H4 (cell line): ENCODE measurements at regions not wholly inside any gene's neighbourhood (a gene's known extent, or its start where the extent isn't known, plus 50 kb on each side); places are given as distances from the start of the nearest gene placed in this dataset.
"Not testable (repeated sequence)": the region's sequence is repeated elsewhere in the genome, so short reads cannot be mapped to it uniquely, and the experiment has no call there.

Source experiments
- DNase-seq: peaks from one replicate; pipeline ENCODE4 v3.0.0-alpha.2; 2015; ENCODE audit warnings: low spot score

DNA sequence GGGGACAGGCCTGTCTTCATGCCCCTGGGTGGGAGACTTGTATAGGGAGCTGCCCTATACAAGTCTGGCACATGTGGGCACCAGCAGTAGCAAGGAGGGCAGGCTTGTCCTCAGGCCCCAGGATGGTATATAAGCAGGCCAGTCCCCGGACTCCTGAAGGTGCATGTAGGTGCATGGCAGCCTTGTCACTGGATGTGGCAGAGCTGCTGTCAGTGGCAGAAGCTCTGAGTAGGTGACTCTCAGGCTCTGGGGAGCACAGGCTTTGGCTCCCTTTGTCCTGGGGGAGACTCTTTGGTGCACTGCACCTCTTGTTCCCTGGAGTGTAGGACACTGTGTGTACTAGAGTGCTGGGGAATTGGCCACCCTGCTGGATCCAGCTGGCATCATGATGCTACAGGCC, 376.7 kb upstream of the DIPK2B start:
- DNase-seq = no peak

DNA sequence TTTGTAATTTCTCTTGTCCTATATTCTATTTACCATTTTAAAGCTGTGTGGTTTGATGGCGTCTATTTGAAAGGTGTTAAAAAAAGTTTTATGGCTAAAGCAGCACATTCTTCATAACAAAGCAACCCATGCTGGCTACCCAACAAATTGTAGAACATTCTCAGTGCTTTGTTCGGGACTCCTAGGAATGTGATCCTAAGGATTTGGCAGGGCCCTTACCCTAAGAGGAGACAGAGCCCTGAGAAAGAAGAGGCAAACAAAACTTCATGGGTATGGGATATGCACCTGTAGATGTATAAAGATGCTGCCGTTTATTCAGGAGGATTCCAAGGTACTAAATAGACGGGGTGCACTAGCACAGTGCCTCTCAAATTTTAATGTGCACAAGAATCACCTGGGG, 370.8 kb upstream of the DIPK2B start:
- DNase-seq = no peak

DNA sequence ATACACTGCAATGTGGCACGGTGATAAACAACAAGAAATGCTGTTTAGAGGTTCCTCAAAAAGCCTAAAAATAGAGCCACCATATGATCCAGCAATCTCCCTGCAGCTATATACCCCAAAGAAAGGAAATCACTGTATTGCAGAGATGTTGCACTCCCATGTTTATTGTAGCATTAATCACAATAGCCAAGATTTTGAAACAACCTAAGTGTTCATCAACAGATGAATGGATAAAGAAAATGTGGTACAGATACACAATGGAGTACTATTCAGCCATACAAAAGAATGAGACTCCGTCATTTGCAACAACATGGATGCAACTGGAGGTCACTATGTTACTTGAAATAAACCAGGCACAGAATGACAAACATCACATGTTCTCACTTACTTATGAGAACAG, 365.8 kb upstream of the DIPK2B start:
- DNase-seq = no peak

DNA sequence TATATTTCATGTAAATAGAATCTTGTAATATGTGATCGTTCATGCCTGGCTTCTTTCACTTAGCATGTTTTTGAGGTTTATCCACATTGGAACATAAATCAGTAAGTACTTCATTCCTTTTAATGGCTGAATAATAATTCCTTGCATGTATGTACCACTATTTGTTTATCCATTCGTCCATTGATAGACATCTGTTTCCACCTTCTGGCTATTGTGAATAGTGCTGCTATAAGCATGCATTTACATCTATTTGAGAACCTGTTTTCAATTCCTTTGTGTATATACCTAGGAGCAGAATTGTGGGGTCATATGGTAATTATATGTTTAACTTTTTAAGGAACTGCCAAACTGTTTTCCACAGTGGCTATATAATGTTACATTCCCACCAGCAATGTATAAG, 356.7 kb upstream of the DIPK2B start:
- peak; percentile 9 for DNase-seq

DNA sequence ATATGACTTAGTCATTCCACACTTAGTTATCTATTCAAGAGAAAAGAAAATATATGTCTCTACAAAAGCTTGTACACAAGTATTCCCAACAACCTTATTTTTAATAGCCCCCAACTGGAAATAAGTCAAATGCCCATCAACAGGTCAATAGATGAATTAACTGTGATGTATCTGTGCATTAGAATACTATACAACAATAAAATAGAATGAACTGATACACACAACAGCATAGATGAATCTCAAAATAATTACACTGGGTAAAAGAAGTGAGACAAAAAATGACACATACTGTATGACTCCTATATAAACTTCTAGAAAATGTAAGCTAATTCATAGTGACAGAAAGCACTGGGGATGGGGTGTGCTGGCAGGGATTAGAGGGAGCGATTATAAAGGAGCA, 354.1 kb upstream of the DIPK2B start:
- no peak for DNase-seq

DNA sequence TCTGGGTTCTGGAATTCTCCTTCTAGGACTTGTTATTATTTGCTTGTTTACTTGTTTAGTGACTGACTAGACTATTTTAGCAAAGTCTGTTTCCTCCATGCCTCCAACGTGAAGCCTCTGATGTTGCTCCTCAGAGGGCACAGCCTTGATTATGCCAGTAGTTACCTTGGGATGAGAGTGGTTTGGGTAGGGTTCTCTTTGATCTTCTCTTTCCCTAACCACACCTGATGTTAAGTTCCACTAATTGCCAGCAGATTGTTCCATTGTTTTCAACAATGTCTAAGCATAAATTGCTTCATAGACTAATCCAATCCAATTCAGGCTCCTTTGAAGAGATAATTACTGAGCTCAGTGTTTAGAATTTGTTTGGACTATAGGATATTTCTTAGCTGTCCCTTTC, 352.7 kb upstream of the DIPK2B start:
- DNase-seq = no peak

DNA sequence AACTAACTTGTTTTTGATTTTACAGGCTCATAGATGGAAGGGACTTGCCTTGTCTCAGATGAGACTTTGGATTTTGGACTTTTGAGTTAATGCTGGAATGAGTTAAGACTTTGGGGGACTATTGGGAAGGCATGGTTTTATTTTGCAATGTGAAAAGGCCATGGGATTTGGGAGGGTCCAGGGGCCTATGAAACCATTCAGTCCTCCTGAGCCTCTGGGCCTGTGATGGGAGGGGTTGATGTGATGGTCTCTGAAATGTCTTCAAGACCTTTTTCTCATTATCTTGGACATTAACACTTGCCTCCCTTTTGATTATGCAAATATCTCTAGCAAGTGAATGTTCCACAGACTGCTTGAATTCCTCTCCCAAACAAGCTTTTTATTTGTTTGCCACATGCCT, 346.0 kb upstream of the DIPK2B start:
- not testable (repeated sequence) for DNase-seq

DNA sequence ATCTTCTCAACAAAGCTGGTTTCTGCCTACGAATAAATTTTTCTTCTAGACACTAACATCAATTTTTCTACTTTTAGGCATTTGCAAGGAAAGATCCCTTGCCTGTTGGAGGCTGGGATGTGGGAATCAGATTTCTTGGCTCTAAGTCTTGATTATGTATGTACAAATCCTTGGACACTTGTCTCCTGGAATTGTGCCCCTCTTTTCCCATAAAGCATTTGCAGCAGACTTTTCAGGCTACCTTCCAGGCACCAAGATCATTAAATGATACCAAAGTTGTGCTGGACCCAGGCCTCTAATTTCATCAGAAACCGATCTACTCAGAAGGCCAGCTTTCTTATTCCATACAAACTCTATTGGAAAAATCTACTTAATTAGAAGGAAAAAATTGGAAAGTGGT, 339.5 kb upstream of the DIPK2B start:
- no peak for DNase-seq

DNA sequence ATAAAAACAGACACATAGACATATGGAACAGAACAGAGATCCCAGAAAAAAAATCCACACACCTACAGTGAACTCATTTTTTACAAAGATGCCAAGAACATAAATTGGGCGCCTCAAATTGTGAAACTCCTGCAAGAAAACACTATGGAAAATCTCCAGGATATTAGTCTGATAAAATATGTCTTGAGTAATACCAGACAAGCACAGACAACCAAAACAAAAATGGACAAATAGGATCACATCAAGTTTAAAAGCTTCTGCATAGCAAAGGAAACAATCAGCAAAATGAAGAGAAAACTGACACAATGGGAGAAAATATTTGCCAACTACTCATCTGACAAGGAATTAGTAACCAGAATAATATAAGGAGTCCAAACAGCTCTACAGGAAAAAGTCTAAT, 337.3 kb upstream of the DIPK2B start:
- no peak for DNase-seq

DNA sequence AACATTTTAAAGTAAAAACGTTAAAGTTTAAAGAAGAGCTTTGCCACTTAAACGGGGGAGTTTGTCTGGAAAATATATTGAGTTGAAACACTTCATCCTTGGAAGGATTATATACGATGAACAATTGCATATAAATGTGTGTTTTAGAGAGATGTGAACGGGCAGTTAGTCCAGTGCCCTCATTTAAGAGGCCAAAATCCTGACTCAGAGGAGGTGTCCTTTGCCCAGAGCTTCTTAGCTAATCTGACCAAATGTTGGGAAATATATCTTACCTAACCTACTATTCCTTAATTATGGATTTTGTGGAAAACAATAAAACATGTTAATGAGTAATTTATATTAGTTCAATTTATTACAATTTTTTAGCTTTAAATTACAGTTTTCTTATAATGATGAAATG, 327.2 kb upstream of the DIPK2B start:
- no peak for DNase-seq

DNA sequence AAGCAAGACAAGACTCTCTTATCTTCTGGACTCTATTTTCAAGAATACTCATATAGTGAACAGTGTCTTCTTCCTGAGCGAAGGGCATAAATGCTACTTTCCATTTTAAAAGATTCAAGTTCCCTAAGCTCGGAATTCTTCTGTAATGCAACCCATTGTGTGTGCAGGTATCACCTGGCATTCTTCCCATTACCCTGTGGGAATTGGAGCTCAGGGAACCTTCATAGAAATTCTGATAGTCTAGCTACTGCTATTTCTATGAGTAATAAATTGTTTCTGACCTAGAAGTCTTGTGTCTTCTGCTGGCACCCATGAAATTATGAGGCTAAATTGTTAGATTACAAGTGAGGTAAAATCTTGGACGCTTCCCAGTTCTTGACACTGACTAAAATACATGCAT, 324.1 kb upstream of the DIPK2B start:
- DNase-seq = no peak

DNA sequence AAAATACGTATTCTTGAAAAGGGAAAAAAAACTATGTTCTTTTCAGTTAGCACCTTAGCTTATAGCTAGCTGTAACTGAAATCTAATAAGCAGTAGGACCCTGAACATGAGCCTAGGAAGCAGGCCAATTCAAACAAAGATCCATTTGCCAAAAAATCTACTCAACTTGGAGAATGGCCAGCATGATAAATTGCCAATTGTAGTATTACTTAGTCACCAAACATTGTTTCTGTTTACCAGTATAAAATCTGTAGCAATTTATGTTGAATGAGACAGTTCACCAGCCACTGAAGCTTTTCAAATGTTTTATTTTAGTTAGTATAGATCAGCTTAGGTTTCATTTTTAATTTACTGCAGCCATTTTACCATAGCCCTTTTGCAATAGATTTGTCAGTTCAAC, 323.6 kb upstream of the DIPK2B start:
- no peak for DNase-seq

DNA sequence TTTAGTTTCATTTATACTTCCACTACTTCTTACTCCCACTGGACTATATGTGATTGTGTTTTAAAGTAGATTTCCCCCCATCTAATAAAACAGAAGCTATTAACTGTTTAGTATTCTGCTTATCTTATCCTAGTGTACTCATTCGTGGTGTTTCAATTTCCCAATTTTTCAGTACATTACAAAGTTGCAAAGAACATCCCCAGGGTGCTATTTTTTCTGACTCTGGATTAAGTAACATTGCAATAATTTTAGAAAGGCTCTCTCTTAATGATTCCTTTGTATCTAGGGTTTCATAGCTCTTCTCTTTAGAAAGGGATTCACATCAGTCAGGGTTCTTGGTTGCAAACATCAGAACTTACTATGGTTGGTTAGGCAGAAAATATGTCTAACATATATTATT, 317.9 kb upstream of the DIPK2B start:
- no peak for DNase-seq

DNA sequence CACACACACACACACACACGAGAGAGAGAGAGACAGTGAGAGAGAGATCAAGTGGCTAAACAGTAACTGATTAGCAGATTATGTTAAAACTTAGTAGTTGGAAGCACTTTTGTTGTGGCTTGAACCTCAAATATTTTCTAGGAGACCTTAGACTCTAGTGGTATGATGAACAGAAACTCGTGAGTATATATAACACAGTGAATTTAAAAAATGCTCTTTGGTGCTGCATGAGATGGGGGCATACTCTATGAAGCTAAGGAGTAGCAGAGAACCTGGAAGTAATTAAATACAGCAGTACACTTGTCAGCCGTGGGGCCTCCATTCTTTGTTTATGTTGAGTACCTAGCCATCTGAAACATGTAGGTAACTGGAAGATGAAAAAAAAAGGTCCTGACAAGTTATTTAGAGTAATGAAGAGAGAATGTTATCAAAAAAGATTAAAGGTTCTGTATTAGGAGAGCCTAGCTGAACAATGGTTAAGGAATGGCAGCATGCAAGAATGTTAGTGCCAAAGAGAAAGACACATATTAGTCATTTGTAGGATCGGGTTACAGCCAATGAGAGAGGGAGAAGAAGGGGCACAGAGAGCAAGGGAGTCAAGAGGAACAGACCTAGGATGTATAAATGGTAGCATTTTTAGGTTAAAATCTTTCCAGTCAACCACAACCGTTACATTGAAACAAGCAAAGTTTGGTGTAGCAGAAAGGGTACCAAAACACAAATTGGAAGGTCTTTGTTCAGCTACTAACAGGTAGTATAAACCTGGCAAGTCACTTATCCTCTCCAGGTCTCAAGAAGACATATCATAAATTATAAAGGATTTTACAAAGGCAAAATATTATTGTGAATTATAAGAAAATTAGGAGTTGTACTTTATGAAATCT, 316.7 kb upstream of the DIPK2B start:
- peak; percentile 75 for DNase-seq

DNA sequence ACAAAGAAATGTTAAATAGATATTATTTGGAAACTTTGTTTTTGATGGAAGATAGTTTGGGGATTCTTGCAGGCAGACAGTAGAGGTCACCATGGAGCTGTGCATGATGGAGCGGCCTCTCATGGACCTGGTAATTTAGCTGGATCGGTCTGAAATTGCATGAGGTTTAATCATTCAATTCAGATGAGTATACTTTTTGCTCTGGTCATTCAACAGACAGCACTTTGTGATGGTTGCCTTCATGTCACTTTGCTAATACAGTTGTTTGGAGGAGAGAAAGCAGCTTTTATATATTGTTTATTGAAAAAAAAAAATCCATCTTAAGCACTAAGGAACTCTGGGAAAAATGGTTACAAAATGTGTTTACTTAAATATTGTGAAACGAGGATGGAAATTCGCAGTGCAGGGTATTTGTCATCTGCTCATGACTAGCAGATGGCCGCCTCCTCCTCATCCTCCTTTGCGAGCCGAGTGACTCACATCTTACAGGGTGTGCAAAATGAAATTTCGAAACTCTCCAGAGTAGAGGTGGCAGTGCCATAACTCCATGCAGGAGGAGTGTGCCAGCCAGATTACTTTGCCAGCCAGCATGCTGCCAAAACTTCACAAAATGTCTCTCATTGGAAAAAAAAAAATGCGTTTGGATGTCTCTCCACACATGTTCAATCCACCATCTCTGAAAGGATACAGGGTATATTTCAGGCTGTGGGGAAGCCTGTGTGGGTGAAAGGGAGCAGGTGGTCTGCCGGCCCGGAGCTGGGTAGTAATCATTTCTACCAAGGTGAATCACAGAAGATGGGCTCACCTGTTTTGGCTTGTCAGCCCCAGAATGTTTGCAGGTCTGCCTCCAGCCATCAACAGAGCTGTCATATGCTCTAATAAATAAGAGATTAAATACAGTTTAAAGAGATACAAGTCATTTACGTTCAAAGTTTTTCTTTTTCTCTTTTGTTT, 314.9 kb upstream of the DIPK2B start:
- DNase-seq = peak; percentile 96

DNA sequence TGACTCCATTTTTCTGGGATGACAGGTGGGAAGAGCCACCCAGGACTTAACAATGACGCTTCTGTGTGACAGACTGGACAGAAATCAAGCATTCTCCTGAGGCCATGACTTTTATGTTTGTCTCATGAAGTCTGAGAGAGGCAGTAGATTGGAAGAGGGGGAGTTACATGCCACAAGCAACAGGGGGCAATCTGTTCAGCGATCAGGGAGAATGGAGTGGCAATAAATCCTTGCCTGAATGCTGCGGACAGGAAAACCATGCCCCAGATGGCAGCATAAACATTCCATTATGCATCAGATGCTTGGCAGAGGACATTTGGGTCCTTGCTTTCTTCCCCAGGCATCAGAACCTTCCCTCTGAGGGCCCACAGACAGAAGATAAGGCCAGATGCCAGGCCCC, 312.4 kb upstream of the DIPK2B start:
- DNase-seq = peak; percentile 34

DNA sequence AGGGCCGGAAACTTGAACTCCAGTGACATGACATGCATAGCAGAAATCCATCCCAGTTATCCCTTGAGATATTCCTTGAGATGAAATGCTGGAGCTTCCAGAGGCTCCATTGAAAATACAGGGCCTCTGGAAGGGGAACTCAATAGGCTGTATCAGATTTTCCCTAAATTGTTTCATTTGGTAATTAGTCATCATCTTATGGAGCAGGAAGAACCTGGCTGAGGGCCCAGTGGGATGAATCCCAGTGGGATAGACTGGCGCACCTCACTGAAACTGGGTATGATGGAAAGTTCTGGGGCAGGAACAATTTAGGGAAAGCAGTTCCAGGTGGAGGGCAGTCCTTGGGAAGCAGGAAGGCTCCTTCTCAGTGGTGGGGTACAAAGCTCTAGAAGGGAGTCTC, 307.8 kb upstream of the DIPK2B start:
- no peak for DNase-seq

DNA sequence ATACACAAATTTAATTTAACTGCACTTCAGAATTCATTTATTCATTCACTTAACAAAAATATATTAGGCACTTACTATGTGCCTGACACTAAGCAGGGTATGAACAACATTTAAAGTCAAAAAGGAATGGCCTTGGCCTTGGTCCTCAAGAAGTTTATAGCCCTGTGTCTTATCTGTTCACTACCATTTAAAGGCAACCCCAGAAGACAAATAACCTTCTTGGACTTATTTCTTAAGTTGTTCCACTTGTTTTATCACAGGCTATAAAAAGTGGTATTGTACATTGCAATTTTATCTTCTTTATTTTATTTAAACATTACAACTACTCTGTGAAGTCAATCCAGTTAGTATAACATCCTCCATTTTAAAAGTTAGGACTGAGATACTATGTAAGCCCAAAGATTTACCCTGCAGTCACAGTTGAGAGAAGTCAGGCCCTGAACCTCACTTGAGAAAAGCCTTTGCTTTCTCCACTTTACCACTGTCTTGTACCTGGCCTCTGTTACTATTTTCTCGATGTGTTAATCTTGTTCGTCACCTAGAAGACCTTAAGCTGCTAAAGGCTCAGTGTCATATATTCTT, 305.6 kb upstream of the DIPK2B start:
- no peak for DNase-seq

DNA sequence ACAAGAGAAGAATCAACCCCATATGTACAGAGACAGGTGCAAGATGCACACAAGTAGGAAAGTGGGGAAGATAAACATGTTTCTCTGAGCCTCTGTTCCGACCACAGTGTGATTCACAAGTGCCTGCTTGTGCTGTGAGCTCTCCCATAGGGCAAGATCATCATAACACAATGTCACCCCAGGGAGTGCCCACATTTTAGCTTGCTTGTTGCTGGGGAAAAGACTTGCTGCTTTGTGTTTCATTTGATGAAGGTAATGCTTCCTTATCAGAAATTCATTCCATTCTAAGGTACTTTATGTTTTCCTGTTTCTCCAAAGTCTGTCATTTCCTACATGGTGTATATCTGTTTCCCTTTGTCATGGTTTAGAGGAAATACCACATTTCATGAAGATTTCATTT, 304.5 kb upstream of the DIPK2B start:
- peak; percentile 54 for DNase-seq

DNA sequence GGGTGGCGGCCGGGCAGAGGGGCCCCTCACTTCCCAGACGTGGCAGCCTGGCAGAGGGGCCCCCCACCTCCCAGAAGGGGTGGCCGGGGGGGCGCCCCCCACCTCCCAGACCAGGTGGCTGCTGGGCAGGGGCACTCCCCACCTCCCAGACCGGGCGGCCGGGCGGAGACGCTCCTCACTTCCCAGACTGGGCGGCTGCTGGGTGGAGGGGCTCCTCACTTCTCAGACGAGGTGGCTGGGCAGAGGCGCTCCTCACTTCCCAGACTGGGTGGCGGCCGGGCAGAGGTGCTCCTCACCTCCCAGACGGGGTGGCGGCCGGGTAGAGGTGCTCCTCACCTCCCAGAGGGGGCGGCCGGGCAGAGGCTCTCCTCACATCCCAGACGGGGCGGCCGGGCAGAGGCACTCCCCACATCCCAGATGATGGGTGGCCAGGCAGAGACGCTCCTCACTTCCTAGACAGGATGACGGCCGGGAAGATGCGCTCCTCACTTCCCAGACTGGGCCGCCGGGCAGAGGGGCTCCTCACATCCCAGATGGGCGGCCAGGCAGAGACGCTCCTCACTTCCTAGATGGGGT, 303.2 kb upstream of the DIPK2B start:
- DNase-seq = not testable (repeated sequence)

DNA sequence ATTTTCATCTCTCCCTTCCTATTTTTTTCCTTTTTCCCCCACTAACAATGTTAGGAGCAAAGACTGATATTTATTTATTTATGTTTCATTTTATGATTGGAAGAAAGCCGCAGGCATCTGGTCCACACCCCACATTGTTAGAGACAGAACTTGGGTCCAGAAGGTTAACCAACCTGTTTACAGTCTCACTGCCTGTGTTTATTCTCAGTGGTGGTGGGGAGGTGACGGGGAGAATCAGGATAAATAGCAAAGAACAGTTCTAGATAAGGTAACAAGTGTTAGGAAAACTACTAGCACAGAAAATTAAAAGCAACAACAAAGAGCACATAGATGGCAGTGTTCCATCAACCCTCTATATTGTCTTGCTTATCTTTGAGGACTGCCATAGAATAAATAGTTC, 301.7 kb upstream of the DIPK2B start:
- DNase-seq = peak; percentile 58

DNA sequence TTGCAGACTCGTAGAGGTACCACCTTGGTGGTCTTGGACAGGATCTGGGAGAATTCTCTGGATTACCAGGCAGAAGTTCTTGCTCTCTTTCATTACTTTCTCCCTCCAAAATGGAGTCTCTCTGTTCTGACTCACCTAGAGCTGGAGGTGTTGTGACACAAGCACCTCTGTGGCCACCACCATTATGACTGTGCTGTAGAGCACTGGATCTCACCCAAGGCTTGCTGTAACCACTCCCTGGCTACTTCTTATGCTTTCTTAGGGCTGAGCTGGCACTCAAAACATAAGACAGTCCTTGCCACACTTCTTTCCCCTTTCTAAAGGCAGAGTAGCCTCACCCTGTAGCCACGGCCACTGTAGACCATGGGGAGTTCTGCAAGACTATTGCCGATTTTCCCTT, 296.6 kb upstream of the DIPK2B start:
- peak; percentile 19 for DNase-seq
